GM23338 (cell line): ENCODE measurements at regions not wholly inside any gene's neighbourhood (a gene's known extent, or its start where the extent isn't known, plus 50 kb on each side); places are given as distances from the start of the nearest gene placed in this dataset.

Source experiments
- ATAC-seq: fragments of 200-7000 bp; cut with Tn5 transposase; 3 replicates; pipeline ENCODE4 v1.9.1; 2020
- DNase-seq: peaks from one replicate; pipeline ENCODE4 v3.0.0-alpha.2; 2015; ENCODE audit warnings: low spot score
- H2AFZ ChIP-seq: fragments of 200-600 bp; sonication (generic); 2 replicates; pipeline ENCODE4 v1.8.0; 2016; ENCODE audit warnings: antibody characterized with exemption, mild to moderate bottlenecking, moderate library complexity
- H3F3A ChIP-seq: fragments of 200-600 bp; sonication (generic); replicated peaks from 2 replicates; pipeline ENCODE4 v1.8.0; 2017; ENCODE audit warnings: antibody characterized with exemption, mixed run types, low read depth
- H3K27ac ChIP-seq: fragments of 200-600 bp; sonication (generic); 2 replicates; pipeline ENCODE4 v1.6.1; 2016; ENCODE audit warnings: low read depth
- H3K27me3 ChIP-seq: fragments of 200-600 bp; sonication (generic); 2 replicates; pipeline ENCODE4 v1.8.0; 2016; ENCODE audit warnings: mild to moderate bottlenecking, mixed run types, moderate library complexity; ENCODE audit not compliant: insufficient read depth
- H3K36me3 ChIP-seq: fragments of 200-600 bp; sonication (generic); 2 replicates; pipeline ENCODE4 v1.8.0; 2016; ENCODE audit warnings: mild to moderate bottlenecking; ENCODE audit not compliant: insufficient read depth
- H3K4me1 ChIP-seq: fragments of 200-600 bp; sonication (generic); 2 replicates; pipeline ENCODE4 v1.8.0; 2016; ENCODE audit warnings: mild to moderate bottlenecking, moderate library complexity; ENCODE audit not compliant: insufficient read depth
- H3K4me2 ChIP-seq: fragments of 200-600 bp; sonication (generic); 2 replicates; pipeline ENCODE4 v1.7.1; 2017; ENCODE audit warnings: mixed run types
- H3K4me3 ChIP-seq: fragments of 200-600 bp; sonication (generic); 2 replicates; pipeline ENCODE4 v1.6.1; 2016; ENCODE audit warnings: mixed run types
- H3K79me2 ChIP-seq: fragments of 200-600 bp; sonication (generic); replicated peaks from 2 replicates; pipeline ENCODE4 v1.8.0; 2017; ENCODE audit warnings: mild to moderate bottlenecking; ENCODE audit not compliant: insufficient read depth
- H3K9me2 ChIP-seq: fragments of 200-600 bp; sonication (generic); 2 replicates; pipeline ENCODE4 v1.8.0; 2017; ENCODE audit not compliant: insufficient read depth
- H4K20me1 ChIP-seq: fragments of 200-600 bp; sonication (generic); replicated peaks from 2 replicates; pipeline ENCODE4 v1.8.0; 2017; ENCODE audit warnings: mild to moderate bottlenecking; ENCODE audit not compliant: insufficient read depth
- H3K27ac Mint-ChIP-seq: 2 replicates; pipeline ENCODE4 v1.8.0; 2020; ENCODE audit warnings: inconsistent platforms, mild to moderate bottlenecking, moderate library complexity, mixed read lengths
- H3K27me3 Mint-ChIP-seq: 3 replicates; pipeline ENCODE4 v1.8.0; 2022; ENCODE audit warnings: low read depth, mild to moderate bottlenecking, moderate library complexity, mixed read lengths, inconsistent platforms; ENCODE audit not compliant: insufficient read depth, poor library complexity
- H3K36me3 Mint-ChIP-seq: 3 replicates; pipeline ENCODE4 v1.8.0; 2021; ENCODE audit warnings: low read depth, mild to moderate bottlenecking, inconsistent platforms, moderate library complexity, mixed read lengths
- H3K4me1 Mint-ChIP-seq: 3 replicates; pipeline ENCODE4 v1.8.0; 2020; ENCODE audit warnings: mild to moderate bottlenecking, inconsistent platforms, mixed read lengths
- H3K4me3 Mint-ChIP-seq: 3 replicates; pipeline ENCODE4 v1.8.0; 2021; ENCODE audit warnings: moderate library complexity, mild to moderate bottlenecking, inconsistent platforms, mixed read lengths
- H3K9me3 Mint-ChIP-seq: 3 replicates; pipeline ENCODE4 v1.8.0; 2020; ENCODE audit warnings: moderate library complexity, mild to moderate bottlenecking, inconsistent platforms, mixed read lengths
- CREB1 ChIP-seq: fragments of 250-450 bp; sonication (Bioruptor Pico); IDR thresholded peaks from 2 replicates; pipeline ENCODE4 v1.5.0; 2020; ENCODE audit warnings: low read depth, mild to moderate bottlenecking, moderate library complexity
- CTCF ChIP-seq, 2 experiments: fragments of 200-600 bp in 1 of 2; sonication (generic) in 1 of 2; conservative IDR thresholded peaks; 2 replicates each; pipeline versions ENCODE4 v1.5.1 to v1.6.1; 2016 to 2017; ENCODE audit warnings: antibody characterized with exemption in 2 of 2, low read depth in 2 of 2, mild to moderate bottlenecking in 2 of 2, moderate library complexity in 1 of 2
- ETS1 ChIP-seq: IDR thresholded peaks from 2 replicates; pipeline ENCODE4 v1.6.1; 2016; ENCODE audit warnings: antibody characterized with exemption
- EZH2 ChIP-seq: fragments of 200-600 bp; sonication (generic); IDR thresholded peaks from one replicate; pipeline ENCODE4 v1.8.0; 2017; ENCODE audit warnings: antibody characterized with exemption, mild to moderate bottlenecking, low read depth; ENCODE audit not compliant: unreplicated experiment
- EZH2phosphoT487 ChIP-seq: fragments of 200-600 bp; sonication (generic); IDR thresholded peaks from one replicate; pipeline ENCODE4 v1.8.1; 2018; ENCODE audit warnings: antibody characterized with exemption; ENCODE audit not compliant: unreplicated experiment
- JUNB ChIP-seq: IDR thresholded peaks from one replicate; pipeline ENCODE4 v1.6.1; 2016; ENCODE audit warnings: antibody characterized with exemption; ENCODE audit not compliant: unreplicated experiment
- NANOG ChIP-seq: IDR thresholded peaks from 2 replicates; pipeline ENCODE4 v1.6.1; 2016; ENCODE audit warnings: antibody characterized with exemption, borderline replicate concordance
- POLR2AphosphoS5 ChIP-seq: IDR thresholded peaks from 2 replicates; pipeline ENCODE4 v1.6.1; 2016; ENCODE audit warnings: antibody characterized with exemption, low read depth
- REST ChIP-seq: IDR thresholded peaks from one replicate; pipeline ENCODE4 v1.6.1; 2018; ENCODE audit warnings: antibody characterized with exemption; ENCODE audit not compliant: unreplicated experiment
- STAT1 ChIP-seq: IDR thresholded peaks from one replicate; pipeline ENCODE4 v1.6.1; 2016; ENCODE audit warnings: antibody characterized with exemption; ENCODE audit not compliant: unreplicated experiment
- ZNF114 ChIP-seq: fragments of 250-450 bp; sonication (Bioruptor Pico); IDR thresholded peaks from 2 replicates; pipeline ENCODE4 v1.5.0; 2020; ENCODE audit warnings: mild to moderate bottlenecking, moderate library complexity
- ZNF331 ChIP-seq: fragments of 250-450 bp; sonication (Bioruptor Pico); IDR thresholded peaks from 2 replicates; pipeline ENCODE4 v1.5.0; 2020; ENCODE audit warnings: low read depth, mild to moderate bottlenecking, moderate library complexity
- ZNF462 ChIP-seq: fragments of 250-450 bp; sonication (Bioruptor Pico); IDR thresholded peaks from 2 replicates; pipeline ENCODE4 v1.5.0; 2020; ENCODE audit warnings: mild to moderate bottlenecking, moderate library complexity

GRCh38 chr1:181163662-181164061 lies 75.2 kb downstream of the IER5 start:
- no peak overlapping the region for H3K27ac Mint-ChIP-seq
- H3K27ac ChIP-seq: no peak overlapping the region

More at GRCh38 chr1:181163662-181164061, 75.2 kb downstream of the IER5 start:
- H3K4me3 Mint-ChIP-seq: no peak overlapping the region
- Histone ChIP-seq H3K27me3 (no peaks in the 10 kb centered on the region), H4K20me1 (no peaks in the 10 kb centered on the region), H3K4me1 (no peaks in the 10 kb centered on the region), H3K79me2 (no peaks in the 10 kb centered on the region), H3K4me3 (no peak overlapping the region), H3K4me2 (no peak overlapping the region), H3F3A (no peaks in the 10 kb centered on the region), H3K36me3 (no peaks in the 10 kb centered on the region), H3K9me2 (no peaks in the 10 kb centered on the region; the same call in 1 of the 2 replicates), H2AFZ (no peak overlapping the region)
- no peak for ATAC-seq
- peaks cover 6% of the 10 kb centered on the region; the same call in 1 of the 3 replicates for H3K36me3 Mint-ChIP-seq
- no peak for DNase-seq
- peaks cover 10% of the 10 kb centered on the region for H3K27me3 Mint-ChIP-seq
- TF ChIP-seq REST (no peak), ZNF331 (CRISPR knock-in tag) (no peak), EZH2phosphoT487 (no peak), ZNF462 (no peak), ZNF114 (CRISPR knock-in tag) (no peak), JUNB (no peak), NANOG (no peak), STAT1 (no peak), CTCF (conservative IDR thresholded peaks at IDR 0.05; ENCODE audit: low read depth in 2 of 2) (no peak), EZH2 (no peak), POLR2AphosphoS5 (no peak), CREB1 (CRISPR knock-in tag) (no peak), ETS1 (no peak)
- peaks cover 12% of the 10 kb centered on the region; the same call in 2 of the 3 replicates for H3K9me3 Mint-ChIP-seq
- peaks cover 2% of the 10 kb centered on the region; the same call in 2 of the 3 replicates for H3K4me1 Mint-ChIP-seq
